Stomach (tissue), 8 donors: ENCODE measurements at regions not wholly inside any gene's neighbourhood (a gene's known extent, or its start where the extent isn't known, plus 50 kb on each side); places are given as distances from the start of the nearest gene placed in this dataset.
"Not testable (repeated sequence)": the region's sequence is repeated elsewhere in the genome, so short reads cannot be mapped to it uniquely, and the experiment has no call there.

Experiments used
- DNase-seq, 2 donors: peaks; one replicate each; pipeline versions ENCODE4 v3.0.0 to v3.0.0-alpha.2; 2013 to 2019
- H3K27ac ChIP-seq, 5 donors: fragments of 200-600 bp in 4 of 5; sonication (generic) in 4 of 5; one replicate each; pipeline ENCODE4 v1.5.1; 2013 to 2019; ENCODE audit warnings: mild to moderate bottlenecking in 1 of 5, moderate library complexity in 1 of 5
- H3K27me3 ChIP-seq, 3 donors: fragments of 200-600 bp; sonication (generic); one replicate each; pipeline ENCODE4 v1.5.1; 2017 to 2019; ENCODE audit warnings: mixed run types in 1 of 3
- H3K36me3 ChIP-seq, 4 donors: fragments of 200-600 bp; sonication (generic); 1 replicate in 3 of 4; 2 replicates in 1 of 4; pipeline ENCODE4 v1.5.1; 2016 to 2019
- H3K4me1 ChIP-seq, 4 donors: fragments of 200-600 bp; sonication (generic); one replicate each; pipeline ENCODE4 v1.5.1; 2016 to 2019
- H3K4me3 ChIP-seq, 4 donors: fragments of 200-600 bp; sonication (generic) in 3 of 4; one replicate each; pipeline ENCODE4 v1.5.1; 2016 to 2019; ENCODE audit warnings: mild to moderate bottlenecking in 1 of 4
- H3K9me3 ChIP-seq, 4 donors: fragments of 200-600 bp; sonication (generic); one replicate each; pipeline ENCODE4 v1.5.1; 2016 to 2019
- EP300 ChIP-seq: sonication (generic); formaldehyde crosslinking; IDR thresholded peaks from one replicate; pipeline ENCODE4 v1.6.1; 2017; ENCODE audit warnings: antibody characterized with exemption
- POLR2A ChIP-seq, 4 donors: fragments of 450-650 bp; IDR thresholded peaks; one replicate each; pipeline ENCODE4 v1.6.1; 2016; ENCODE audit warnings: antibody characterized with exemption in 4 of 4, control low read depth in 2 of 4, mild to moderate bottlenecking in 1 of 4, moderate library complexity in 1 of 4
- POLR2AphosphoS5 ChIP-seq, 3 donors: sonication (generic); formaldehyde crosslinking; IDR thresholded peaks; one replicate each; pipeline ENCODE4 v1.6.1; 2016; ENCODE audit warnings: antibody characterized with exemption in 3 of 3
- WGBS, 5 donors: extraction: QIAGEN DNeasy Blood & Tissue Kit in 3 of 5; methylation state at CpG; one replicate each; pipeline versions ENCODE4 v1.1.5 to v1.1.7; 2013 to 2018; 5-methylcytosine and 5-hydroxymethylcytosine counted together
- intact Hi-C: fragments of 100-400 bp; cut with DNase I; formaldehyde crosslinking; loops from one replicate; pipeline ENCODE4 v1.15.1; 2023; ENCODE audit warnings: low total_unique reads
- TF ChIP-seq, protein P1 (sequence below), 7 experiments: fragments of 450-650 bp in 4 of 7; fragments of 200-600 bp in 3 of 7; sonication (generic) in 3 of 7; IDR thresholded peaks; one replicate each; pipeline ENCODE4 v1.5.1; 2016 to 2019; ENCODE audit warnings: antibody characterized with exemption in 7 of 7, control low read depth in 2 of 7, mild to moderate bottlenecking in 1 of 7
- donor health status: healthy with polysubstance abuse.
- donor health status: Bipolar disorder and iron deficiency.
- donor health status: healthy.

DNA sequence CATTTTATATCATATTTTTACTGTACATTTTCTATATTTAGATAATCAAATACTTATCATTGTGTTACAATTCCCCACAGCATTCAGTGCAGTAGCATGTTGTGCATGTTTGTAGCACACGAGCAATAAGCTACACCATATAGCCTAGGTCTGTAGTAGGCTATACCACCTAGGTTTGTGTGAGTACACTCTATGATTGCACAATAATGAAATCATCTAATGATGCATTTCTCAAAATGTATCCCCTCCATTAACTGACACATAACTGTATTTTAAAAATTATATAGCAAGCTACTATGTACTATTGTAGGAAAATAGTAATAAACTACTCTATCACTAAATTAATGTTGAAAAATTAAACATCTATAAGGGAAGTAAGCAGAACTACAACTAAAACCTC is 518.4 kb upstream of the PABPC4L start:
- 78 to 100% (median 94%) methylated on average over 1 of the region's 1 CpG for WGBS, 5 donors
- Histone ChIP-seq H3K27ac (no peak overlapping the region), H3K9me3 (peaks cover 0 to 3% (median 0%) of the 10 kb centered on the region in 4 donors), H3K4me1 (no peaks in the 10 kb centered on the region), H3K36me3 (no peaks in the 10 kb centered on the region), H3K4me3 (no peak overlapping the region), H3K27me3 (no peaks in the 10 kb centered on the region)
- no peak for DNase-seq
- no peak for TF ChIP-seq POLR2A (IDR thresholded peaks at IDR 0.05)
- TF ChIP-seq POLR2AphosphoS5 (IDR thresholded peaks at IDR 0.05): no peak
- TF ChIP-seq, protein P1, sequence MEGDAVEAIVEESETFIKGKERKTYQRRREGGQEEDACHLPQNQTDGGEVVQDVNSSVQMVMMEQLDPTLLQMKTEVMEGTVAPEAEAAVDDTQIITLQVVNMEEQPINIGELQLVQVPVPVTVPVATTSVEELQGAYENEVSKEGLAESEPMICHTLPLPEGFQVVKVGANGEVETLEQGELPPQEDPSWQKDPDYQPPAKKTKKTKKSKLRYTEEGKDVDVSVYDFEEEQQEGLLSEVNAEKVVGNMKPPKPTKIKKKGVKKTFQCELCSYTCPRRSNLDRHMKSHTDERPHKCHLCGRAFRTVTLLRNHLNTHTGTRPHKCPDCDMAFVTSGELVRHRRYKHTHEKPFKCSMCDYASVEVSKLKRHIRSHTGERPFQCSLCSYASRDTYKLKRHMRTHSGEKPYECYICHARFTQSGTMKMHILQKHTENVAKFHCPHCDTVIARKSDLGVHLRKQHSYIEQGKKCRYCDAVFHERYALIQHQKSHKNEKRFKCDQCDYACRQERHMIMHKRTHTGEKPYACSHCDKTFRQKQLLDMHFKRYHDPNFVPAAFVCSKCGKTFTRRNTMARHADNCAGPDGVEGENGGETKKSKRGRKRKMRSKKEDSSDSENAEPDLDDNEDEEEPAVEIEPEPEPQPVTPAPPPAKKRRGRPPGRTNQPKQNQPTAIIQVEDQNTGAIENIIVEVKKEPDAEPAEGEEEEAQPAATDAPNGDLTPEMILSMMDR (IDR thresholded peaks at IDR 0.05): no peak
- no peak for TF ChIP-seq EP300
- intact Hi-C loops: no loop called here

DNA sequence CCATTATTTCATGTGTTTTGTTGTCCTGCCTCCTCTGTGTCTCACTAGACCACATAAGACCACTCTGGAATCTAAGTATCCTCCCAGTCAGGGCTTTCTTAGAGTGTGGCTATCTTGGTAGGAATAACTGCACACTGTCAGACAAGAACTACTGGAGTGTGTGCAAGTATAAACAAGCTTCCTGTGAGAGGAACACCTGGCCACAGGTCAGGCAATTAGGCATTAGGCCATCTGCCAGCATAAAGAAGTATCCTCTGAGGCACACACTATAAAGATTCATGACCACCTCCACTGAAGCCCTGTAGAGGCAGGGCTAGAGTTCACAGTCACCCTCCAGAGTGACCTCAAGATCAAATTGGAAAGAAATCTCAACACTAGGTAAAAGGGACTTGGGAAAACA is 507.0 kb upstream of the PABPC4L start:
- H3K27me3 ChIP-seq: no peaks in the 10 kb centered on the region
- H3K27ac ChIP-seq: no peak overlapping the region
- H3K36me3 ChIP-seq: no peaks in the 10 kb centered on the region
- H3K9me3 ChIP-seq: no peaks in the 10 kb centered on the region
- DNase-seq: peak in 1 of 2 donors; percentile 6
- no peaks in the 10 kb centered on the region for H3K4me1 ChIP-seq
- intact Hi-C loops: no loop called here
- TF ChIP-seq POLR2A (IDR thresholded peaks at IDR 0.05): no peak
- TF ChIP-seq, protein P1 (IDR thresholded peaks at IDR 0.05): no peak
- no peak for TF ChIP-seq POLR2AphosphoS5 (IDR thresholded peaks at IDR 0.05)
- TF ChIP-seq EP300: no peak
- H3K4me3 ChIP-seq: no peak overlapping the region

DNA sequence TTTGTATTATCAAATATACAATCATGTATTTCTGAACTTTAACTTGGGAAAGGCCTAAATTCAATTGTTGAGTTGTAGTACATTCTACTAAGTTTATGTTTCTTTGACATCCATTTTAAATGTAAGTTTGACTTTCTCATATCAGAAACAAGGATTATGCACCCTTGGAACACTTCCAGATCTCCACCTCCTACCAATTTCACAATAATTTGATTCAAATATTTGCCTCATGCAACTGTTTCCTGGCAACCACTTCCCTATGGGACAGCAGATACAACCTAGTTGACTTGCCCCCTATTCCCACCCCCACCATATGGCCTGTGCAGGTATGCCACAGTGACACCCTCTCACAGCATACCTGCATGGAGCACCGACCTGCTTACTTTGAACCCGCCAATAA is 506.4 kb upstream of the PABPC4L start:
- Histone ChIP-seq H3K4me1 (no peaks in the 10 kb centered on the region), H3K36me3 (no peaks in the 10 kb centered on the region), H3K27me3 (no peaks in the 10 kb centered on the region), H3K4me3 (no peak overlapping the region), H3K9me3 (no peaks in the 10 kb centered on the region), H3K27ac (no peak overlapping the region)
- DNase-seq: peak in 1 of 2 donors; percentile 43
- no peak for TF ChIP-seq EP300
- TF ChIP-seq POLR2AphosphoS5 (IDR thresholded peaks at IDR 0.05): no peak
- intact Hi-C loops: no loop called here
- 90 to 95% (median 94%) methylated on average over 2 of the region's 2 CpGs for WGBS, 5 donors

DNA sequence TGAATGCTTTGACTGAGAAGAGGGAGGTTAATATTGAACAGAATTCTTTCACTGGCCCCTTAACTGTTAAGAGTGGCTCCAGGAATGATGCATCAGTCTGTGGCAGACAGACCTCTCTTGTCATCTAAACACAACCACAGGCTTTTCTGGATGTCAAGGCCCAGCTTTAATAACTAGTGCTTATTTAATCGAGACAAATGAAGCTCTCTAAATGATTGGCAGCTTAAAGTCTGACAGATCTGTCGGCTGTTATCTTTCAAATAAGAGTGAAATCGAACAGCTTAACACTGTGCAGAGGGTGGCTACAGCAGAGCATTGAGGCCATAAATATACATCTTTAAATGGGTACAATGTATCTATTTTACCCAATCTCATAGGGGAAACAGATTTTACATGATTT is 500.8 kb upstream of the PABPC4L start:
- H3K27ac ChIP-seq: no peak overlapping the region
- peaks cover 0 to 11% (median 7%) of the 10 kb centered on the region in 4 donors for H3K9me3 ChIP-seq
- intact Hi-C loops: no loop called here

DNA sequence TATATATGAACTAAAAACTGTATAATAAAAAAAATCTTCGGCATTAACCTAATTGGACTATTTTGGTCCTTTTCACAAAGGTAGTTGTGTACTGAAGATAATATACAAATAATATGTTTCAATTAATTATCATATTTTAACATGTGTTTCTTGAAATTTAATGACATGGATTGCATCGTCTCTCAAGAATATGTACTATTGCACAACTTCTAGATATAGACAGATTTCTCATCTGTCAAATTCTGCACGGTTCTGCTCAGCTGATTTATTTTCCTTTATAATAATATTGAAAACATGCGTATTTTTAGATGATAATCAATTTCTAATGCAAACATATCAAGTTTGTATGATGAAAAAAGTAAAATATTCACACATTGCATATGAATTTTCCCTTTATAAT is 498.7 kb upstream of the PABPC4L start:
- TF ChIP-seq, protein P1 (IDR thresholded peaks at IDR 0.05): no peak
- no peak for TF ChIP-seq POLR2A (IDR thresholded peaks at IDR 0.05)
- TF ChIP-seq POLR2AphosphoS5 (IDR thresholded peaks at IDR 0.05): no peak
- no peak for TF ChIP-seq EP300
- Histone ChIP-seq H3K27ac (no peak overlapping the region), H3K4me3 (no peak overlapping the region), H3K4me1 (no peaks in the 10 kb centered on the region), H3K27me3 (no peaks in the 10 kb centered on the region), H3K9me3 (peaks cover 0 to 11% (median 7%) of the 10 kb centered on the region in 4 donors), H3K36me3 (no peaks in the 10 kb centered on the region)
- no peak for DNase-seq
- intact Hi-C loops: no loop called here
- 80 to 90% (median 84%) methylated on average over 4 of the region's 4 CpGs for WGBS, 5 donors

More for the DNA sequence above, 500.8 kb upstream of the PABPC4L start:
- no peaks in the 10 kb centered on the region for H3K36me3 ChIP-seq
- H3K4me3 ChIP-seq: no peak overlapping the region
- no peaks in the 10 kb centered on the region for H3K4me1 ChIP-seq
- DNase-seq: no peak
- TF ChIP-seq POLR2A (IDR thresholded peaks at IDR 0.05): no peak
- no peaks in the 10 kb centered on the region for H3K27me3 ChIP-seq
- WGBS, 5 donors: 66 to 80% (median 69%) methylated on average over 3 of the region's 3 CpGs

DNA sequence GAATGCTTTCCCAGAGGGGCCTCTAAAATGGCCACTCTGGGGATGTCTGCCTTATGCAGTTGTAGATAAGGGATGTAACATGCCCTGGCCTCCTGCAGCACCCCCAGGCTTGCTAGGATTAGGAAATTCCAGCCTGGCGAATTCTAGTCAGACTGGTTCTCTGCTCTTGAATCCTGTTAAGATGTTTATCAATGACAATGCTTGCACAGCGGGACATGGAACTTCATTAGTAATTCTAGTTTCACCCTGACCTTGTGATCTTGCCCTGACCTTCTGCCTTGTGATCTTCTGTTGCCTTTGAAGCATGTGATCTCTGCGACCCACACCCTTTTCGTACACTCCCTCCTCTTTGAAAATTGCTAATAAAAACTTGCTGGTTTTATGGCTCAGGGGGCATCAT is 497.2 kb upstream of the PABPC4L start:
- H3K36me3 ChIP-seq, H3K27ac ChIP-seq, intact Hi-C loops, DNase-seq, H3K27me3 ChIP-seq, H3K4me1 ChIP-seq, H3K4me3 ChIP-seq: not testable (repeated sequence)
- WGBS, 5 donors: 85 to 90% (median 85%) methylated on average over 4 of the region's 4 CpGs
- peaks cover 0 to 11% (median 7%) of the 10 kb centered on the region in 4 donors for H3K9me3 ChIP-seq
